HEK293 (cell line): ENCODE measurements at regions not wholly inside any gene's neighbourhood (a gene's known extent, or its start where the extent isn't known, plus 50 kb on each side); places are given as distances from the start of the nearest gene placed in this dataset.

Source experiments
- CTCF ChIA-PET: fragments of 350-600 bp; formaldehyde crosslinking; extraction: SDS; loops from one replicate; lab custom pipeline; 2021; ENCODE audit warnings: antibody characterized with exemption; lab: Yijun Ruan, JAX
- POLR2A ChIA-PET: fragments of 300-600 bp; formaldehyde crosslinking; extraction: SDS; loops from one replicate; lab custom pipeline; 2020; ENCODE audit warnings: antibody characterized with exemption, inconsistent platforms; lab: Yijun Ruan, JAX
- H3K27ac ChIP-seq: fragments of 200-500 bp; sonication (Bioruptor generic); 2 replicates; pipeline ENCODE4 v1.5.1; 2014; ENCODE audit warnings: low read depth, low read length, control low read depth, inconsistent platforms; ENCODE audit errors: extremely low read depth
- H3K36me3 ChIP-seq, 2 experiments: fragments of 200-500 bp in 1 of 2; sonication (Bioruptor generic) in 1 of 2; 1 replicate in 1 of 2; 2 replicates in 1 of 2; pipeline ENCODE4 v1.5.1; 2014 to 2017; ENCODE audit warnings: inconsistent platforms in 2 of 2, low read length in 2 of 2; ENCODE audit not compliant: control insufficient read depth in 2 of 2, insufficient read depth in 1 of 2
- H3K4me1 ChIP-seq: fragments of 200-500 bp; sonication (Bioruptor generic); 2 replicates; pipeline ENCODE4 v1.5.1; 2014; ENCODE audit warnings: mild to moderate bottlenecking, low read length, inconsistent platforms; ENCODE audit not compliant: control insufficient read depth, insufficient read depth
- H3K4me3 ChIP-seq: 2 replicates; pipeline ENCODE4 v1.5.1; 2011; ENCODE audit warnings: low read depth, mild to moderate bottlenecking, control low read depth, low read length, moderate library complexity
- H3K9me3 ChIP-seq: fragments of 200-500 bp; sonication (Bioruptor generic); 2 replicates; pipeline ENCODE4 v1.5.1; 2014; ENCODE audit warnings: low read depth, low read length, inconsistent platforms; ENCODE audit not compliant: control insufficient read depth, insufficient read depth
- CTCF ChIP-seq: fragments of 450-650 bp; formaldehyde crosslinking; IDR thresholded peaks from 2 replicates; pipeline ENCODE4 v1.5.1; 2016; ENCODE audit warnings: missing biosample characterization, missing genetic modification characterization
- GLI2 ChIP-seq: fragments of 450-650 bp; formaldehyde crosslinking; IDR thresholded peaks from 2 replicates; pipeline ENCODE4; 2017; ENCODE audit warnings: missing biosample characterization, missing genetic modification characterization, low read depth, borderline replicate concordance
- PRDM1 ChIP-seq: fragments of 450-650 bp; formaldehyde crosslinking; IDR thresholded peaks from 2 replicates; pipeline ENCODE4; 2016; ENCODE audit warnings: missing biosample characterization, missing genetic modification characterization
- ZBTB7A ChIP-seq: fragments of 450-650 bp; formaldehyde crosslinking; IDR thresholded peaks from 2 replicates; pipeline ENCODE4 v1.5.1; 2016; ENCODE audit warnings: low read depth, missing biosample characterization, missing genetic modification characterization
- ZNF16 ChIP-seq: fragments of 450-650 bp; formaldehyde crosslinking; IDR thresholded peaks from 2 replicates; pipeline ENCODE4 v1.5.1; 2016; ENCODE audit warnings: low read depth, missing biosample characterization, missing genetic modification characterization
- ZNF501 ChIP-seq: fragments of 450-650 bp; formaldehyde crosslinking; IDR thresholded peaks from 2 replicates; pipeline ENCODE4 v1.5.1; 2016; ENCODE audit warnings: missing biosample characterization, missing genetic modification characterization
- ZNF621 ChIP-seq: fragments of 450-650 bp; formaldehyde crosslinking; IDR thresholded peaks from 2 replicates; pipeline ENCODE4 v1.5.1; 2017; ENCODE audit warnings: missing biosample characterization, missing genetic modification characterization
- ZNF664 ChIP-seq: fragments of 450-650 bp; formaldehyde crosslinking; IDR thresholded peaks from 2 replicates; pipeline ENCODE4 v1.5.1; 2016; ENCODE audit warnings: missing biosample characterization, missing genetic modification characterization
- ZNF701 ChIP-seq: fragments of 450-650 bp; formaldehyde crosslinking; IDR thresholded peaks from 2 replicates; pipeline ENCODE4 v1.5.1; 2016; ENCODE audit warnings: missing biosample characterization, missing genetic modification characterization

DNA sequence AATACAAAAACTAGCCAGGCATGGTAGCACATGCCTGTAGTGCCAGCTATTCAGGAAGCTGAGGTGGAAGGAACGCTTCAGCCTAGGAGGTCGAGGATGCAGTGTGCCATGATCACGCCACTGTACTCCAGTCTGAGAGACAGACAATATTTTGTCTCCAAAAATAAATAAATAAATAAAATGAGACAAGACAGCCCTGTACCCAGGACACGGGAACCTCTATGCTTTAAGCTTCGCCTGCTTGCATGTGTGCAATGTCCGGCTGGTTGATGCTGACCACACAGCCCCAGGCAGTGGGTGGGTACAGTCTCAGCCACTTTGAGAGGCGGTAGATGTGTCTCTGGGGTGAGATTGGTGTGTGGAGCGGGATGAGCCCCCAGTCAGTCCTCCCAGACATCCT lies 52.0 kb upstream of the MPEG1 start:
- TF ChIP-seq ZNF16: no peak
- TF ChIP-seq ZNF501: no peak
- TF ChIP-seq PRDM1 (tag by site-specific recombination): no peak
- H3K4me1 ChIP-seq: no peaks in the 10 kb centered on the region
- no peaks in the 10 kb centered on the region for H3K36me3 ChIP-seq
- ChIA-PET CTCF (interaction anchor here (0.6 kb wide), 1 partner anchor 18 kb away, joined by 7 read pairs; no protein-coding TSS in a partner anchor), POLR2A (no interaction called here)
- no peaks in the 10 kb centered on the region for H3K9me3 ChIP-seq
- no peak overlapping the region for H3K27ac ChIP-seq
- no peak overlapping the region for H3K4me3 ChIP-seq

DNA sequence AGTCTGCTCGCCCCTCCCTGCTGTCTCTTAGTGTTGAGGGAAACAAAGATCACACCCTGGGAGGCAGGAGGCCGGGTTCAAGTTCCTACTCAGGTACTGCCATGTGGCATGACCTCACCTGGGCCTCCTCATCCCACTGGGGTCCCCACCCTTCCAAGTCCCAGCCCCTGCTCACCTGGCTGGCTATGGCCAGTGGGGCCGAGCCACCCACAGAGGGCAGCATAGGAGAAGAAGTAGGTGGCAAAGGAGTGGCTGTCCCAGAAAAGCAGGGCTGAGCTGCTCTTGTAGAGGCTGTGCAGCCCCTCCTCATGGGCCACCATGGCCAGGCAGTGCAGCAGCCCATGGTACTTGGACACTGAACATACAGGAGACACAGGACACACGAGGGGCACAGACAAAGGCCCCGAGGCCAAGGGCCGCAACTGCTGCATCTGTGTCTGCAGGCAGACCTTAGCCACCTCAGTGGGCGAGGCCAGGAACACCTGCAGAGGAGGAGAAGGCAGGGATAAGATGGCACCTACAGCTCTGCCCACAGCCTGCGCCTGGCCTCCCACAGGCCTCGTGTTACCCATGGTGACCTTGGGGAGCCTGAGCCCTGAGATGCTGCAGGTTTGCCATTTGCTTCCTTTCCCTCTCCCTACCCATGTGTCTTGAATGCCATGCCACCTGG lies 50.6 kb upstream of the MPEG1 start:
- Histone ChIP-seq H3K27ac (no peak overlapping the region), H3K9me3 (no peaks in the 10 kb centered on the region), H3K4me3 (no peak overlapping the region), H3K36me3 (no peaks in the 10 kb centered on the region), H3K4me1 (no peaks in the 10 kb centered on the region)
- ChIA-PET POLR2A (no interaction called here), CTCF (interaction anchor here (0.6 to 0.7 kb wide), 2 partner anchors 9 to 1314 kb away, joined by 3 read pairs; no protein-coding TSS in a partner anchor)
- TF ChIP-seq ZNF621 (tag by site-specific recombination) (no peak), ZNF701 (no peak), ZBTB7A (tag by site-specific recombination) (no peak), ZNF664 (no peak), CTCF (tag by site-specific recombination) (0 out of 2 replicates have a peak, but pooled peaks have one; percentile 26), GLI2 (tag by site-specific recombination) (no peak)
